ENCODE measurements at regions not wholly inside any gene's neighbourhood (a gene's known extent, or its start where the extent isn't known, plus 50 kb on each side); places are given as distances from the start of the nearest gene placed in this dataset.

DNA sequence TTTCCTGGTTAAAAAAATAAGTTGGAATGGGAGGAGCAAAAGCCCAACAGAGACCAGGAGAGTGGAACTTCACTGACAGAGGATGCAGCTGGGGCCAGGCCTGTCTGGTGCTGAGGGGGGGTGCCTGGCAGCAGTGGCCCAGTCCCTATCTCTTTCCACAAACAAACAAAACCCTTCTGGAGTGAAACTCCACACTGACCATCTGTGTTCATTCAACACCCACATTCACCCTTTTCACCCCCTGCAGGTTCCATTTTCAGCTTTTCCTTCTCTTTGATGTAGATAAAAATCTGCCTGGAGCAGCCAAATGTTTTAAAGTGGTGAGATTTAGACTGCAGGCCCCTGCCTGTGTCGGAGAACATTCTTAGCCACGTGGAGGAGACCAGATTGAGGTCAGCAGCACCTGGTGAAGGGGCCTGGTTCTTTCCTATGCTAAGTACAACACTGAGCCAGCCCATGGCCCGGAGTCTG is 161.4 kb upstream of the CDH11 start:
- TF ChIP-seq POLR2A (IDR thresholded peaks at IDR 0.05) (no peak), POLR2AphosphoS5 (IDR thresholded peaks at IDR 0.05) (no peak), EP300 (IDR thresholded peaks at IDR 0.05) (no peak)
- TF ChIP-seq, protein P1, sequence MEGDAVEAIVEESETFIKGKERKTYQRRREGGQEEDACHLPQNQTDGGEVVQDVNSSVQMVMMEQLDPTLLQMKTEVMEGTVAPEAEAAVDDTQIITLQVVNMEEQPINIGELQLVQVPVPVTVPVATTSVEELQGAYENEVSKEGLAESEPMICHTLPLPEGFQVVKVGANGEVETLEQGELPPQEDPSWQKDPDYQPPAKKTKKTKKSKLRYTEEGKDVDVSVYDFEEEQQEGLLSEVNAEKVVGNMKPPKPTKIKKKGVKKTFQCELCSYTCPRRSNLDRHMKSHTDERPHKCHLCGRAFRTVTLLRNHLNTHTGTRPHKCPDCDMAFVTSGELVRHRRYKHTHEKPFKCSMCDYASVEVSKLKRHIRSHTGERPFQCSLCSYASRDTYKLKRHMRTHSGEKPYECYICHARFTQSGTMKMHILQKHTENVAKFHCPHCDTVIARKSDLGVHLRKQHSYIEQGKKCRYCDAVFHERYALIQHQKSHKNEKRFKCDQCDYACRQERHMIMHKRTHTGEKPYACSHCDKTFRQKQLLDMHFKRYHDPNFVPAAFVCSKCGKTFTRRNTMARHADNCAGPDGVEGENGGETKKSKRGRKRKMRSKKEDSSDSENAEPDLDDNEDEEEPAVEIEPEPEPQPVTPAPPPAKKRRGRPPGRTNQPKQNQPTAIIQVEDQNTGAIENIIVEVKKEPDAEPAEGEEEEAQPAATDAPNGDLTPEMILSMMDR (IDR thresholded peaks at IDR 0.05): no peak
